ENCODE measurements at regions not wholly inside any gene's neighbourhood (a gene's known extent, or its start where the extent isn't known, plus 50 kb on each side); places are given as distances from the start of the nearest gene placed in this dataset.

GRCh38 chr10:2326411-2326810 is 589.1 kb upstream of the ADARB2 start:
- no peak for TF ChIP-seq CTCF (conservative IDR thresholded peaks at IDR 0.05; ENCODE audit: low read depth, low read length)
- TF ChIP-seq CEBPB (IDR thresholded peaks at IDR 0.05; ENCODE audit: low read depth, low read length) = no peak
- no peak for TF ChIP-seq SMC3 (IDR thresholded peaks at IDR 0.05; ENCODE audit: low read depth, low read length)
- TF ChIP-seq BHLHE40 (IDR thresholded peaks at IDR 0.05; ENCODE audit: low read depth, low read length) = no peak
- TF ChIP-seq POLR2A (IDR thresholded peaks at IDR 0.05; ENCODE audit: low read depth, low read length) = no peak
- TF ChIP-seq USF2 (IDR thresholded peaks at IDR 0.05; ENCODE audit: low read depth, low read length) = no peak
- no peak for TF ChIP-seq ELK1 (IDR thresholded peaks at IDR 0.05; ENCODE audit: borderline replicate concordance, low read depth, low read length)
- TF ChIP-seq MXI1 (IDR thresholded peaks at IDR 0.05; ENCODE audit: borderline replicate concordance, low read depth, low read length) = no peak
- no peak for TF ChIP-seq RAD21 (IDR thresholded peaks at IDR 0.05; ENCODE audit: low read length)
- TF ChIP-seq RFX5 (IDR thresholded peaks at IDR 0.05; ENCODE audit: low read depth, low read length) = no peak
